ENCODE measurements at regions not wholly inside any gene's neighbourhood (a gene's known extent, or its start where the extent isn't known, plus 50 kb on each side); places are given as distances from the start of the nearest gene placed in this dataset.

- intact Hi-C loops (cut with DNase I, micrococcal nuclease), result no loop called here
- no peaks in the 10 kb centered on the region for H3K36me3 Mint-ChIP-seq (ENCODE audit: low read depth)
- H3K4me3 Mint-ChIP-seq, result no peak overlapping the region
- DNase-seq (no peak), ATAC-seq (no peak)
- ChIA-PET CTCF (interaction anchor here (1.0 kb wide), 1 partner anchor 31 kb away, joined by 3 read pairs; no protein-coding TSS in a partner anchor), POLR2A (no interaction called here)
- H3K9me3 Mint-ChIP-seq (ENCODE audit: low read depth), result no peaks in the 10 kb centered on the region
- H3K27ac Mint-ChIP-seq, result no peak overlapping the region
- H3K4me1 Mint-ChIP-seq, result no peaks in the 10 kb centered on the region
- H3K27me3 Mint-ChIP-seq, result no peaks in the 10 kb centered on the region
Observed at GRCh38 chr4:163878336-163879121, 384.0 kb downstream of the TMA16 start.

- intact Hi-C loops (cut with DNase I, micrococcal nuclease), result no loop called here
- peaks cover 25% of the 10 kb centered on the region for H3K4me1 Mint-ChIP-seq
- no peak for ATAC-seq
- CTCF ChIA-PET, result interaction anchor here (0.7 kb wide), 2 partner anchors 679 to 845 kb away, joined by 3 read pairs; no protein-coding TSS in a partner anchor
- DNase-seq, result no peak
- POLR2A ChIA-PET, result no interaction called here
- H3K4me3 Mint-ChIP-seq, result no peak overlapping the region
- H3K36me3 Mint-ChIP-seq (ENCODE audit: low read depth), result no peaks in the 10 kb centered on the region
- no peaks in the 10 kb centered on the region for H3K27me3 Mint-ChIP-seq
- no peak overlapping the region for H3K27ac Mint-ChIP-seq
- H3K9me3 Mint-ChIP-seq (ENCODE audit: low read depth), result no peaks in the 10 kb centered on the region
Observed at GRCh38 chr4:163892417-163892816, 397.9 kb downstream of the TMA16 start.

GRCh38 chr4:163895378-163896005 is 401.0 kb downstream of the TMA16 start:
- ATAC-seq (peak; percentile 66), DNase-seq (peak; percentile 26)
- H3K4me3 Mint-ChIP-seq, result no peak overlapping the region
- H3K36me3 Mint-ChIP-seq (ENCODE audit: low read depth), result no peaks in the 10 kb centered on the region
- peaks cover 25% of the 10 kb centered on the region for H3K4me1 Mint-ChIP-seq
- ChIA-PET CTCF (no interaction called here), POLR2A (no interaction called here)
- intact Hi-C loops (cut with DNase I, micrococcal nuclease), result no loop called here
- peaks cover 3% of the 10 kb centered on the region for H3K9me3 Mint-ChIP-seq (ENCODE audit: low read depth)
- H3K27ac Mint-ChIP-seq, result no peak overlapping the region
- no peaks in the 10 kb centered on the region for H3K27me3 Mint-ChIP-seq

GRCh38 chr4:163901319-163901718 is 406.8 kb downstream of the TMA16 start:
- H3K9me3 Mint-ChIP-seq (ENCODE audit: low read depth), result peaks cover 3% of the 10 kb centered on the region
- CTCF ChIA-PET, result no interaction called here
- DNase-seq, result no peak
- no peak overlapping the region for H3K27ac Mint-ChIP-seq
- no peaks in the 10 kb centered on the region for H3K36me3 Mint-ChIP-seq (ENCODE audit: low read depth)
- intact Hi-C loops (cut with DNase I, micrococcal nuclease), result no loop called here
- peaks cover 8% of the 10 kb centered on the region for H3K4me1 Mint-ChIP-seq
- H3K4me3 Mint-ChIP-seq, result no peak overlapping the region
- no peaks in the 10 kb centered on the region for H3K27me3 Mint-ChIP-seq
- POLR2A ChIA-PET, result no interaction called here
- ATAC-seq, result no peak

- ATAC-seq (no peak), DNase-seq (no peak)
- H3K27ac Mint-ChIP-seq, result no peak overlapping the region
- no peaks in the 10 kb centered on the region for H3K27me3 Mint-ChIP-seq
- no peak overlapping the region for H3K4me3 Mint-ChIP-seq
- peaks cover under 1% of the 10 kb centered on the region for H3K4me1 Mint-ChIP-seq
- ChIA-PET CTCF (interaction anchor here (0.6 kb wide), 1 partner anchor 97 kb away, joined by 3 read pairs; no protein-coding TSS in a partner anchor), POLR2A (no interaction called here)
- H3K36me3 Mint-ChIP-seq (ENCODE audit: low read depth), result no peaks in the 10 kb centered on the region
- peaks cover 3% of the 10 kb centered on the region for H3K9me3 Mint-ChIP-seq (ENCODE audit: low read depth)
- intact Hi-C loops (cut with DNase I, micrococcal nuclease), result no loop called here
Observed at GRCh38 chr4:163902417-163902816, 407.9 kb downstream of the TMA16 start.

- no peaks in the 10 kb centered on the region for H3K36me3 Mint-ChIP-seq (ENCODE audit: low read depth)
- H3K4me1 Mint-ChIP-seq, result no peaks in the 10 kb centered on the region
- intact Hi-C loops (cut with DNase I, micrococcal nuclease), result no loop called here
- ChIA-PET POLR2A (no interaction called here), CTCF (no interaction called here)
- no peak overlapping the region for H3K4me3 Mint-ChIP-seq
- H3K9me3 Mint-ChIP-seq (ENCODE audit: low read depth), result no peaks in the 10 kb centered on the region
- no peaks in the 10 kb centered on the region for H3K27me3 Mint-ChIP-seq
- DNase-seq (no peak), ATAC-seq (no peak)
- H3K27ac Mint-ChIP-seq, result no peak overlapping the region
Observed at GRCh38 chr4:163911891-163912290, 417.4 kb downstream of the TMA16 start.

GRCh38 chr4:163913571-163913970 is 419.1 kb downstream of the TMA16 start:
- no peak for ATAC-seq
- Mint-ChIP-seq H3K27me3 (no peaks in the 10 kb centered on the region), H3K9me3 (ENCODE audit: low read depth) (no peaks in the 10 kb centered on the region), H3K27ac (no peak overlapping the region), H3K36me3 (ENCODE audit: low read depth) (no peaks in the 10 kb centered on the region), H3K4me1 (no peaks in the 10 kb centered on the region), H3K4me3 (no peak overlapping the region)
- no peak for DNase-seq
- intact Hi-C loops (cut with DNase I, micrococcal nuclease), result no loop called here
- ChIA-PET POLR2A (no interaction called here), CTCF (no interaction called here)

GRCh38 chr4:163915896-163916295 is 421.4 kb downstream of the TMA16 start:
- Mint-ChIP-seq H3K4me1 (no peaks in the 10 kb centered on the region), H3K9me3 (ENCODE audit: low read depth) (no peaks in the 10 kb centered on the region), H3K27me3 (no peaks in the 10 kb centered on the region), H3K27ac (no peak overlapping the region), H3K4me3 (no peak overlapping the region), H3K36me3 (ENCODE audit: low read depth) (no peaks in the 10 kb centered on the region)
- ChIA-PET CTCF (no interaction called here), POLR2A (no interaction called here)
- intact Hi-C loops (cut with DNase I, micrococcal nuclease), result no loop called here
- DNase-seq, result no peak
- no peak for ATAC-seq

- POLR2A ChIA-PET, result no interaction called here
Observed at GRCh38 chr4:163920426-163920825, 425.9 kb downstream of the TMA16 start.

GRCh38 chr4:163922302-163922701 is 427.8 kb downstream of the TMA16 start:
- no peak overlapping the region for H3K27ac Mint-ChIP-seq
- CTCF ChIA-PET, result no interaction called here
- no peak overlapping the region for H3K4me3 Mint-ChIP-seq
- intact Hi-C loops (cut with DNase I, micrococcal nuclease), result no loop called here
- POLR2A ChIA-PET, result no interaction called here
- H3K9me3 Mint-ChIP-seq (ENCODE audit: low read depth), result no peaks in the 10 kb centered on the region
- DNase-seq (no peak), ATAC-seq (no peak)
- no peaks in the 10 kb centered on the region for H3K36me3 Mint-ChIP-seq (ENCODE audit: low read depth)
- peaks cover 5% of the 10 kb centered on the region for H3K4me1 Mint-ChIP-seq
- H3K27me3 Mint-ChIP-seq, result no peaks in the 10 kb centered on the region

More at GRCh38 chr4:163920426-163920825, 425.9 kb downstream of the TMA16 start:
- ATAC-seq, result no peak
- Mint-ChIP-seq H3K9me3 (ENCODE audit: low read depth) (no peaks in the 10 kb centered on the region), H3K27ac (no peak overlapping the region), H3K36me3 (ENCODE audit: low read depth) (no peaks in the 10 kb centered on the region), H3K4me3 (no peak overlapping the region), H3K27me3 (no peaks in the 10 kb centered on the region), H3K4me1 (peaks cover 5% of the 10 kb centered on the region)
- intact Hi-C loops (cut with DNase I, micrococcal nuclease), result no loop called here
- no peak for DNase-seq
- CTCF ChIA-PET, result no interaction called here

- no peak overlapping the region for H3K27ac Mint-ChIP-seq
- intact Hi-C loops (cut with DNase I, micrococcal nuclease), result loop anchor here in 1 of 2 experiments (1.0 kb wide), 1 partner anchor 8 kb away; no protein-coding TSS in a partner anchor
- H3K9me3 Mint-ChIP-seq (ENCODE audit: low read depth), result no peaks in the 10 kb centered on the region
- ChIA-PET POLR2A (no interaction called here), CTCF (no interaction called here)
- DNase-seq (no peak), ATAC-seq (no peak)
- H3K4me3 Mint-ChIP-seq, result no peak overlapping the region
- peaks cover 5% of the 10 kb centered on the region for H3K4me1 Mint-ChIP-seq
- no peaks in the 10 kb centered on the region for H3K27me3 Mint-ChIP-seq
- no peaks in the 10 kb centered on the region for H3K36me3 Mint-ChIP-seq (ENCODE audit: low read depth)
Observed at GRCh38 chr4:163923092-163923491, 428.6 kb downstream of the TMA16 start.

GRCh38 chr4:163930086-163930485 is 435.6 kb downstream of the TMA16 start:
- Mint-ChIP-seq H3K27ac (no peak overlapping the region), H3K4me1 (no peaks in the 10 kb centered on the region), H3K4me3 (no peak overlapping the region), H3K27me3 (no peaks in the 10 kb centered on the region), H3K9me3 (ENCODE audit: low read depth) (no peaks in the 10 kb centered on the region), H3K36me3 (ENCODE audit: low read depth) (no peaks in the 10 kb centered on the region)
- CTCF ChIA-PET, result no interaction called here
- POLR2A ChIA-PET, result no interaction called here
- ATAC-seq (no peak), DNase-seq (no peak)
- intact Hi-C loops (cut with DNase I, micrococcal nuclease), result no loop called here
